HUES48 (cell line): ENCODE measurements at regions not wholly inside any gene's neighbourhood (a gene's known extent, or its start where the extent isn't known, plus 50 kb on each side); places are given as distances from the start of the nearest gene placed in this dataset.

Source experiments
- H3K27ac ChIP-seq: one replicate; pipeline ENCODE4 v1.7.0; 2013; ENCODE audit warnings: low read depth, low read length, inconsistent platforms
- H3K27me3 ChIP-seq: 2 replicates; pipeline ENCODE4 v1.6.1; 2013; ENCODE audit warnings: mild to moderate bottlenecking, low read length; ENCODE audit not compliant: control insufficient read depth, insufficient read depth
- H3K36me3 ChIP-seq: 2 replicates; pipeline ENCODE4 v1.6.1; 2013; ENCODE audit warnings: low read length; ENCODE audit not compliant: control insufficient read depth, insufficient read depth
- H3K4me1 ChIP-seq: 2 replicates; pipeline ENCODE4 v1.6.1; 2013; ENCODE audit warnings: mild to moderate bottlenecking, low read length; ENCODE audit not compliant: control insufficient read depth, insufficient read depth
- H3K4me3 ChIP-seq: 2 replicates; pipeline ENCODE4 v1.5.1; 2013; ENCODE audit warnings: mild to moderate bottlenecking, low read depth, low read length
- H3K9ac ChIP-seq: 2 replicates; pipeline ENCODE4 v1.6.1; 2013; ENCODE audit warnings: mild to moderate bottlenecking, low read depth, low read length, moderate library complexity
- H3K9me3 ChIP-seq: 2 replicates; pipeline ENCODE4 v1.6.1; 2013; ENCODE audit warnings: low read length; ENCODE audit not compliant: control insufficient read depth, insufficient read depth

DNA sequence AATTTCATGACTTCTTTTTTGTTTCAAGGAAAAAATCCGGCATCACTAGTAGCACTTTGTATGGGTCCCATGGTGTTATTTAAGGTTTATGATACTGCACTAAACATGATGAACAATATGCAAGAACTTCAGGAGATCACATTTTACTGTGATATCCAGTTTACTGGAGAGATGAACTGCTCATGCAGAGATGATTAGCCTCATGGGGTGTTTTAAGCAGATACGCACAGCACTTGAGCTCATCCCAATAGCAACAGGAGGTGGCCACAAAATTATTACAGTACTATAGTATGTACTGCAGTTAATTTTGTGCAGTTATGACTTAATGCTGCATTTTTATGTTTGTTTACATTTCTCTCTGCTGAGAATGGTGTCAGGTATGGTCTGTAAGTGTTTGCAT is 303.7 kb upstream of the PCDH15 start:
- Histone ChIP-seq H3K4me1 (no peaks in the 10 kb centered on the region), H3K27ac (no peak overlapping the region), H3K27me3 (no peaks in the 10 kb centered on the region), H3K4me3 (no peak overlapping the region), H3K9me3 (no peaks in the 10 kb centered on the region), H3K36me3 (no peaks in the 10 kb centered on the region), H3K9ac (no peak overlapping the region)

DNA sequence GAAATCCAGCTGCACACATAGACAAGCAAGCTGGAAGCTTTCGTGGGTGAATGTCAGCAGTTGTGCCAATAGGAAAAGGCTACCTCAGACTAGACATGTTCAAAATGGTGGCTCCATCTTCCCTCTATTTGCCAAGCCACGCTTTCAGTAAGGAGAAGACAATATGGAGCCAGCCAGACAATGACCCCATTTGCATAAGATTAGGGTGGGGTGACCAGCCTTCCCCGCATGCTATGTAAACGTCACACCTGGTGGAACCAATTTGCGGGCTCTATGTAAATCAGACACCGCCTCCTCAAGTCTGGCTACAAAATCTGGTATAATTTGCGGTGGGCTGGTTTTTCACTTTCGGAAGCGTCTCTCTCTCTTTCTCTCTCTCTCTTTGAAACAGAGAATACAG is 297.4 kb upstream of the PCDH15 start:
- Histone ChIP-seq H3K27ac (no peak overlapping the region), H3K27me3 (no peaks in the 10 kb centered on the region), H3K9me3 (no peaks in the 10 kb centered on the region), H3K9ac (no peak overlapping the region), H3K4me1 (no peaks in the 10 kb centered on the region), H3K4me3 (no peak overlapping the region), H3K36me3 (no peaks in the 10 kb centered on the region)

DNA sequence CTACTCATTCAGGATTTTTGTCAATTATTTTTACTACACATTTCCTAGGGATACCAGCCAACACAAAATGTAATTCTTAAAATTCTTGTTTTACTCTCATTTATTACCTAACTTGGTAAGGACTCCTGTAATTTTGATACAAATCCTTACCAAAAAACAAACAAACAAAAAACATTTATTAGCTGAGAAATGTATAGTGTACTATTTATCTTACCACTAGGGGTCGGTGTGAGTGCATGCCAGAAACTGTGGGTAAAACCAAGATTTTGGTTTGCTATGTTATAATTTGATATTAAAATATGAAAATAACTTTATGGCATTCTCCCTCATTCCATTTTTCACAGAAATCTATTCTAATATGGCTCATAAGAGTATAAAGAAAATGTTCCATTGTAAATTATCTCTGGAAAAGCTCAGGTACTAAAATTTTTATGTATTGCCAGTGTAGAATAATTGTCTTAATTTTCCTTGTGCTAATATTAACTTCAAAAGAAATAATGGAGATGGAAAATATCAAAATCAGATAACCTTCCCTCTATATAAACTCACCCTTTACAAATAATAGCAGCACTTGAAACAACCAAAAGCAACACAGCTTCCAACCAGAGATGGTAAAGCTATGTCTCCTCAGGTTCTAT is 290.8 kb upstream of the PCDH15 start:
- Histone ChIP-seq H3K4me1 (no peaks in the 10 kb centered on the region), H3K9ac (no peak overlapping the region), H3K4me3 (no peak overlapping the region), H3K36me3 (no peaks in the 10 kb centered on the region), H3K27me3 (no peaks in the 10 kb centered on the region), H3K9me3 (no peaks in the 10 kb centered on the region), H3K27ac (no peak overlapping the region)

DNA sequence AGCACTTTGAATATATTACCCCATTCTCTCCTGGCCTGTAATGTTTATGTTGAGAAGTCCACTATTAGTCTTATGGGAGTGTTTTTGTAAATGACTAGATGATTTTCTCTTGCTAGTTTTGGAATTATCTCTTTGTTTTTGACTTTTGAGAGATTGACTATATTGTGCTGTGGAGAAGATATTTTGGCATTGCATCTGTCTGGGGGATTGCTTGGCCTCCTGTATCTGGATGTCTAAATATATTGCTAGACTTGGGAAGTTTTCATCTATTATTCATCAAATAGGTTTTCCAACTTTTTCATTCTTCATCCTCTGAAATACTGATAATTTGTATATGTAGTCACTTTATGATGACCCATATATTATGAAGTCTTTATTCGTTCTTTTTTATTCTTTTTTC is 277.1 kb upstream of the PCDH15 start:
- Histone ChIP-seq H3K36me3 (no peaks in the 10 kb centered on the region), H3K9ac (no peak overlapping the region), H3K4me3 (no peak overlapping the region), H3K27me3 (no peaks in the 10 kb centered on the region), H3K4me1 (no peaks in the 10 kb centered on the region; the same call in none of the 2 replicates), H3K9me3 (no peaks in the 10 kb centered on the region), H3K27ac (no peak overlapping the region)

DNA sequence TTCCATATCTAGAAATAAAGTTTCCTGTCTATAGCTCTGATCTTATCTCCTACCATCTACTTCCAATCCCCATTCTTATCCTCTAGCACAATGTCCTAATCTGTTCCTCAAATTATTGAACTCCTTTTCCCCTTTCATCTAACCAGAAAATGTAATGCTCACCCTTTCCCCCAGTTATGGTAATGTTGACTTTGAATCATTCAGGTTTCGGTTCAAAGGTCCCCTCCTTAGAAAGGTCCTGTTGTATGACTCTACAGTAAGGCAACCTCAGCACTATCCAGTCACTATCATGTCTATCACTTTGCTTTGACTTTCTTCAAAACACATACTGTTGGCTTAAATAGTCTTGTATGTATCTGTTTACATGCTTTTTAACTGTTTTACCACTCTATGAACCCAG is 264.2 kb upstream of the PCDH15 start:
- H3K9ac ChIP-seq, result no peak overlapping the region
- H3K36me3 ChIP-seq, result no peaks in the 10 kb centered on the region
- no peak overlapping the region for H3K4me3 ChIP-seq
- H3K27me3 ChIP-seq, result no peaks in the 10 kb centered on the region
- no peaks in the 10 kb centered on the region for H3K9me3 ChIP-seq
- H3K4me1 ChIP-seq, result no peaks in the 10 kb centered on the region
- no peak overlapping the region for H3K27ac ChIP-seq

DNA sequence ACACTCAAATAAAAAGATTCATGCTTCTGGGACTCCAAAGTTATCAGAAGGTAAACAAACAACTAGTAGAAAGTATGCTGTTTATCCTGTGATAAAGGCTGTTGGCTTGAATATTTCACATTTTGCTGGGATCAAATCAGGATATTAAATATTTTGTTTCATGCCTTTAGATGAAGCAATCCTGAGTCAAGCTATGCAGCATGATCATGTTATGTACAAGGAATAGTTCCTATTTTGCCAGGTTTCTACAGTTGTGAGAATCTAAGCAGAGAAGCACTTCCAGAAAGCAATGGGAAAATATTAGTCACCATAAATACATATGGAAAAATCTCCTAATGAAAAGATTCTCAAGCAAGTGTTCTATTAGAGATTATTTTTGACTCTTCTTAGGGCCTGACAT is 262.8 kb upstream of the PCDH15 start:
- H3K27me3 ChIP-seq, result no peaks in the 10 kb centered on the region
- no peak overlapping the region for H3K4me3 ChIP-seq
- no peaks in the 10 kb centered on the region for H3K36me3 ChIP-seq
- no peak overlapping the region for H3K27ac ChIP-seq
- H3K9ac ChIP-seq, result no peak overlapping the region
- H3K4me1 ChIP-seq, result no peaks in the 10 kb centered on the region
- no peaks in the 10 kb centered on the region for H3K9me3 ChIP-seq

DNA sequence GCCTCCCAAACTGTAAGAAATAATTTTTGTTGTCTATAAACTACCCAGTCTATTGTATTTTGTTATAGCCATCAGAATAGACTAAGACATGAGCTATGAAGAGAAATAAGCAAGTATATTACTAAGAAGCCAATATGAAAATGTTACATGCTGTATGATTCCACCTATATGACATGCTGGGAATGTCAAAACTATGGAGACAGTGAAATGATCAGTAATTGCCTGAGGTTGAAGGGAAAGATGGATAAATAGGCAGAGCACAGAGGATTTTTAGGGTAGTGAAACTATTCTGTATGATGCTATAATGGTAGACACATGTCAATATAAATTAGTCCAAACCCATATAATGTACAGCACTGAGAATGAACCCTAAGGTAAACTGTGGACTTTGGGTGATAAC is 261.3 kb upstream of the PCDH15 start:
- H3K27ac ChIP-seq, result no peak overlapping the region
- H3K36me3 ChIP-seq, result no peaks in the 10 kb centered on the region
- no peaks in the 10 kb centered on the region for H3K9me3 ChIP-seq
- no peaks in the 10 kb centered on the region for H3K4me1 ChIP-seq
- no peak overlapping the region for H3K9ac ChIP-seq
- no peaks in the 10 kb centered on the region for H3K27me3 ChIP-seq
- H3K4me3 ChIP-seq, result no peak overlapping the region

DNA sequence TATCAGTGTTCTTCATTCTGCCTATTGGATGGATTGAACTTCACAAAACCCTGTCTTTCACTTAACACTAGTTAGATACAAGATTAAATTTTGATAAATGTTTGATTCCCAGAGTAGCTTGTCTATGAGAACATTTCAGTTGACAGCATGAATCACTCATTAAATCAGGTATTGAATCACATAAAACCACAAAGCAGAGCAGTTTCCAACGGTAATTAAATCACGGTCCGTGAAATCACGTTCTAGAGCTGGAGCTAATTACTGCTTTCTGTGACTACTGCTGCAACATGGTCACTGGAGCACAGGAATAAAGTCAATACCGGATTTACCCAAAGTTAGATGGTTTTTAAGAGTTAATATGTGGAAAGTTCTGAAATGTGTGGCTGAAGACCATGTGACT is 257.8 kb upstream of the PCDH15 start:
- no peaks in the 10 kb centered on the region for H3K27me3 ChIP-seq
- H3K36me3 ChIP-seq, result no peaks in the 10 kb centered on the region
- no peak overlapping the region for H3K4me3 ChIP-seq
- H3K4me1 ChIP-seq, result no peaks in the 10 kb centered on the region
- no peak overlapping the region for H3K9ac ChIP-seq
- no peaks in the 10 kb centered on the region for H3K9me3 ChIP-seq
- H3K27ac ChIP-seq, result no peak overlapping the region

DNA sequence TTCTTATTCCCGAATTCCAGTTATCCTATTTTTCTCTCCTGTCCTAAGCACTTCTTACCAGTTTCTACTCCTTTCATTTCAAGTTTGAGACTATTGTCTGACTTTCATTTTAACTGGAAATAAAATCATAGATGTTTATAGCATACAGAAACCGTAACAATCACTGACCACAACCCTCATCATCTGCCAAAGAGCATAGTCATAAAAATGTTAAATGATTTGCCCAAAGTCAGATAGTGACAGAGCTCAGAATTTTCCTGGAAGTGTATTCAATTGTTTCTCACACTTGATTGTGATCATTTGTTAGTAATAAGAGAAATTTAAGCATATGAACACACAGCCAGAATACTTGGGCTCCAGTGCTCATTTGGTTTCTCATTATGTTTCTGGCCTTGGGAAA is 250.5 kb upstream of the PCDH15 start:
- no peaks in the 10 kb centered on the region for H3K9me3 ChIP-seq
- no peak overlapping the region for H3K4me3 ChIP-seq
- H3K27ac ChIP-seq, result no peak overlapping the region
- H3K4me1 ChIP-seq, result peaks cover 9% of the 10 kb centered on the region
- no peak overlapping the region for H3K9ac ChIP-seq
- no peaks in the 10 kb centered on the region for H3K27me3 ChIP-seq
- H3K36me3 ChIP-seq, result no peaks in the 10 kb centered on the region

DNA sequence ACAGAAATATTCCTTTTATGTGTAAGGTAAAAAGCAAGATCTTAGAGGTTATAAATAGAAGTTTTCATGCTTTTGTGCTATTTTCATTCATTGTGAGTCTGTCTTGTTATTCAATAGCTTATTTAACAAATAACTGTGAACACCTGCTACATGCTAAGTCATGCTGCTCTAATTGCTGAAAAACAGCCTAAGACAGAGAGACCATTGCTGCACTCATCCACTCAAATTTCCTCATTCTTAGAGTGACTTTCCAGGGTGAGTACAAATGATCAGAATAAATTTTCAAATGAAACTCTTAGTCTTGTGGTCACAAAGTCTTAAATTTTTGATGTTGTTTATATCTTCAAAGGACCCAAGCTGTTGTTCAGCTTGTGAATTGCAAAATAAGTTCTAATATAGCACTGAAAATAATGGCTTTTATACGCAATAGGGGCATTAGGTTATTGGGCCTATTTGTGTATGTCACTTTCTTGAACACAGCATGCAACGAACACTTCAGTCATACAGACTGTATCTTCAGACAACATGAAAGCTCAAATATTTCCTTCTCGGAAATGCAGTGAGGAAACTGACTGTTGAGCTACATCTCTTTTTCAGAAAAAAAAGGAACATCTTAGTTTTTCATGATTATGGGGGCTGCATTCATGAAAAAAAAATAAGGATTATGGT is 247.9 kb upstream of the PCDH15 start:
- Histone ChIP-seq H3K4me1 (peaks cover 9% of the 10 kb centered on the region), H3K9ac (no peak overlapping the region), H3K27me3 (no peaks in the 10 kb centered on the region), H3K27ac (no peak overlapping the region), H3K9me3 (no peaks in the 10 kb centered on the region), H3K4me3 (no peak overlapping the region), H3K36me3 (no peaks in the 10 kb centered on the region)

DNA sequence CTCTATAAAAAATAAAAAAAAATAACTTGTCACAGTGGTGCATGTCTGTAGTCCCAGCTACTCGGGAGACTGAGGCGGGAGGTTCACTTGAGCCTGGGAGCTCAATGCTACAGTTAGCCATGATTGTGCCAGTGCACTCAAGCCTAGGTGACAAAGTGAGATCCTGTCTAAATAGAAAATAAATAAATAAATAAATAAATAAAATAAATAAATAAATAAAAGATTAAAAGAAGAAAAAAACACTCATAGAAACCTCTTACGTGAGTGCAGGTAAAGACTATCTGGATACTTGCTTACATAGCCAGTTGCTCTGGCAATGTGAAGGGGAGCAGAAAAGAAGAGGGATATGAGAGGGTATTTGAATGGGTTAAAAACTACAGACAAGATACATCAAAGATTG is 242.5 kb upstream of the PCDH15 start:
- Histone ChIP-seq H3K9me3 (no peaks in the 10 kb centered on the region), H3K27me3 (no peaks in the 10 kb centered on the region), H3K27ac (no peak overlapping the region), H3K4me1 (peaks cover 11% of the 10 kb centered on the region; the same call in 1 of the 2 replicates), H3K4me3 (no peak overlapping the region), H3K9ac (no peak overlapping the region), H3K36me3 (no peaks in the 10 kb centered on the region)
